HEK293 (cell line): ENCODE measurements at regions not wholly inside any gene's neighbourhood (a gene's known extent, or its start where the extent isn't known, plus 50 kb on each side); places are given as distances from the start of the nearest gene placed in this dataset.

Source experiments
- CTCF ChIP-seq: fragments of 450-650 bp; formaldehyde crosslinking; IDR thresholded peaks from 2 replicates; pipeline ENCODE4 v1.5.1; 2016; ENCODE audit warnings: missing biosample characterization, missing genetic modification characterization
- OVOL3 ChIP-seq: fragments of 450-650 bp; formaldehyde crosslinking; IDR thresholded peaks from 2 replicates; pipeline ENCODE4 v1.5.1; 2016; ENCODE audit warnings: missing biosample characterization, missing genetic modification characterization
- SALL2 ChIP-seq: fragments of 450-650 bp; formaldehyde crosslinking; IDR thresholded peaks from 2 replicates; pipeline ENCODE4 v1.5.0; 2017; ENCODE audit warnings: missing biosample characterization, mild to moderate bottlenecking, missing genetic modification characterization, borderline replicate concordance
- SETDB1 ChIP-seq: IDR thresholded peaks from one replicate; pipeline ENCODE4 v1.6.1; 2017; ENCODE audit warnings: mild to moderate bottlenecking, low read length, moderate library complexity, mixed read lengths; ENCODE audit not compliant: insufficient read length
- ZBTB17 ChIP-seq: fragments of 450-650 bp; formaldehyde crosslinking; IDR thresholded peaks from 2 replicates; pipeline ENCODE4 v1.5.1; 2016; ENCODE audit warnings: missing biosample characterization, missing genetic modification characterization
- ZNF37A ChIP-seq: fragments of 450-650 bp; IDR thresholded peaks from 2 replicates; pipeline ENCODE4 v1.5.1; 2018; ENCODE audit warnings: missing biosample characterization, missing genetic modification characterization
- ZNF596 ChIP-seq: fragments of 450-650 bp; IDR thresholded peaks from 2 replicates; pipeline ENCODE4 v1.5.0; 2018; ENCODE audit warnings: missing biosample characterization, mild to moderate bottlenecking, missing genetic modification characterization, moderate library complexity
- TF ChIP-seq, protein P1 (sequence below): fragments of 450-650 bp; formaldehyde crosslinking; IDR thresholded peaks from 2 replicates; pipeline ENCODE4 v1.5.1; 2017; ENCODE audit warnings: missing biosample characterization, missing genetic modification characterization

DNA sequence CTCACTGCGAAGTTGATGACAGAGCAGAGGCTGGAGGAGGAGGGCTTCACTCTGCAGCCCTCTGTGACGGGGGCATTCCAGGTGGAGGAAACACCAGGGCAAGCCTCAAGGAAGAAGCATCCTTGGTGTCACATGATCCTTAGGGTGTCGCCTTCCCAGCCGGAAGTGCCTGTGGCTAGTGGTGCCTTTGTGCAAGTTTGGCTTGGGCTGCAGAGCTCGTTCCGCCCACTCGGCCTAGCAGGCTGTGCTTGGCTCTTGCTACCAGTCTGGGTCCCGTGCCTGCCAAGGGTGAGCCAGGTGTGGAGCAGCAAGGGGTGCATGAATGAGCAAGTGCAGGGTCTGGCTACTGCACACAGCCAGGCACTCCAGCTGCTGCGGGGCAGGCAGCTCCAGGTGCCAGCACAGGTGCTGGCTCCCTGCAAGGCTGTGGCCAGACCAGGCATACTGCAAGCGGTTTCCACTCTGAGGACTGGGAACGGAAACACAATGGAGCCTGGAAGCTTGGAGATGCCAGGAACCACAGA, 325.3 kb upstream of the SMIM21 start:
- no peak for TF ChIP-seq CTCF (tag by site-specific recombination)
- TF ChIP-seq SALL2 (tag by site-specific recombination) = no peak
- TF ChIP-seq ZBTB17 (tag by site-specific recombination) = no peak
- no peak for TF ChIP-seq SETDB1
- no peak for TF ChIP-seq OVOL3 (tag by site-specific recombination)
- TF ChIP-seq, protein P1, sequence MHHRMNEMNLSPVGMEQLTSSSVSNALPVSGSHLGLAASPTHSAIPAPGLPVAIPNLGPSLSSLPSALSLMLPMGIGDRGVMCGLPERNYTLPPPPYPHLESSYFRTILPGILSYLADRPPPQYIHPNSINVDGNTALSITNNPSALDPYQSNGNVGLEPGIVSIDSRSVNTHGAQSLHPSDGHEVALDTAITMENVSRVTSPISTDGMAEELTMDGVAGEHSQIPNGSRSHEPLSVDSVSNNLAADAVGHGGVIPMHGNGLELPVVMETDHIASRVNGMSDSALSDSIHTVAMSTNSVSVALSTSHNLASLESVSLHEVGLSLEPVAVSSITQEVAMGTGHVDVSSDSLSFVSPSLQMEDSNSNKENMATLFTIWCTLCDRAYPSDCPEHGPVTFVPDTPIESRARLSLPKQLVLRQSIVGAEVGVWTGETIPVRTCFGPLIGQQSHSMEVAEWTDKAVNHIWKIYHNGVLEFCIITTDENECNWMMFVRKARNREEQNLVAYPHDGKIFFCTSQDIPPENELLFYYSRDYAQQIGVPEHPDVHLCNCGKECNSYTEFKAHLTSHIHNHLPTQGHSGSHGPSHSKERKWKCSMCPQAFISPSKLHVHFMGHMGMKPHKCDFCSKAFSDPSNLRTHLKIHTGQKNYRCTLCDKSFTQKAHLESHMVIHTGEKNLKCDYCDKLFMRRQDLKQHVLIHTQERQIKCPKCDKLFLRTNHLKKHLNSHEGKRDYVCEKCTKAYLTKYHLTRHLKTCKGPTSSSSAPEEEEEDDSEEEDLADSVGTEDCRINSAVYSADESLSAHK (tag by site-specific recombination) = no peak
- TF ChIP-seq ZNF37A (tag by site-specific recombination) = no peak
- TF ChIP-seq ZNF596 (tag by site-specific recombination) = no peak
